H1 (cell line): ENCODE measurements at regions not wholly inside any gene's neighbourhood (a gene's known extent, or its start where the extent isn't known, plus 50 kb on each side); places are given as distances from the start of the nearest gene placed in this dataset.

Experiments
- CTCF ChIA-PET: fragments of 300-600 bp; sonication (Branson Sonifier 250); formaldehyde crosslinking; loops from one replicate; lab custom pipeline; 2021; ENCODE audit not compliant: partially characterized antibody; lab: Charles Lee
- POLR2A ChIA-PET: fragments of 300-600 bp; sonication (Branson Sonifier 250); formaldehyde crosslinking; loops from one replicate; lab custom pipeline; 2021; ENCODE audit warnings: inconsistent platforms; ENCODE audit not compliant: partially characterized antibody; lab: Charles Lee
- DNase-seq, 2 experiments: peaks; one replicate each; pipeline versions ENCODE4 v3.0.0 to v3.0.0-alpha.2; 2010 to 2022; ENCODE audit warnings: low spot score in 2 of 2, low read depth in 1 of 2, mixed read lengths in 1 of 2
- FAIRE-seq: peaks from 2 replicates; lab custom pipeline; 2011; peaks lifted over from hg19 to GRCh38; lab: Jason Lieb, UNC
- H2AFZ ChIP-seq: 2 replicates; pipeline ENCODE4 v1.8.1; 2012; ENCODE audit warnings: low read length, inconsistent platforms
- H2AK5ac ChIP-seq: 2 replicates; pipeline ENCODE4 v1.6.1; 2013; ENCODE audit warnings: low read depth, low read length
- H2BK120ac ChIP-seq: replicated peaks from 2 replicates; pipeline ENCODE3; 2013; ENCODE audit warnings: low read depth, low read length, inconsistent platforms
- H2BK12ac ChIP-seq: 2 replicates; pipeline ENCODE4 v1.6.1; 2013; ENCODE audit warnings: low read depth, low read length
- H2BK15ac ChIP-seq: 2 replicates; pipeline ENCODE4 v1.6.1; 2013; ENCODE audit warnings: low read length
- H2BK20ac ChIP-seq: 2 replicates; pipeline ENCODE4 v1.6.1; 2013; ENCODE audit warnings: low read length
- H2BK5ac ChIP-seq: 2 replicates; pipeline ENCODE4 v1.6.1; 2013; ENCODE audit warnings: low read depth, low read length
- H3K14ac ChIP-seq: 2 replicates; pipeline ENCODE4 v1.6.1; 2013; ENCODE audit warnings: inconsistent platforms; ENCODE audit not compliant: insufficient read length
- H3K18ac ChIP-seq: 2 replicates; pipeline ENCODE4 v1.6.1; 2013; ENCODE audit warnings: low read length; ENCODE audit errors: extremely low read depth
- H3K23ac ChIP-seq: 2 replicates; pipeline ENCODE4 v1.6.1; 2013; ENCODE audit warnings: inconsistent platforms; ENCODE audit not compliant: insufficient read length
- H3K23me2 ChIP-seq: 2 replicates; pipeline ENCODE4 v1.6.1; 2013; ENCODE audit warnings: low read depth, low read length
- H3K27ac ChIP-seq: 2 replicates; pipeline ENCODE4 v1.6.1; 2011; ENCODE audit warnings: low read depth, low read length, inconsistent platforms
- H3K27me3 ChIP-seq, 4 experiments: replicated peaks in 1 of 4; 1 replicate in 1 of 4; 2 replicates in 3 of 4; pipeline versions ENCODE4 v1.6.1 to v1.8.1; 2011 to 2013; ENCODE audit warnings: low read length in 3 of 4, mild to moderate bottlenecking in 3 of 4, inconsistent platforms in 2 of 4, mixed read lengths in 2 of 4, moderate library complexity in 1 of 4; ENCODE audit not compliant: control insufficient read depth in 3 of 4, insufficient read depth in 3 of 4; ENCODE audit errors: extremely low read depth in 1 of 4
- H3K36me3 ChIP-seq, 4 experiments: 2 replicates each; pipeline versions ENCODE4 v1.6.1 to v1.8.1; 2011 to 2013; ENCODE audit warnings: mild to moderate bottlenecking in 4 of 4, low read length in 3 of 4, moderate library complexity in 2 of 4, control low read depth in 1 of 4, inconsistent platforms in 1 of 4; ENCODE audit not compliant: insufficient read depth in 4 of 4, control insufficient read depth in 2 of 4
- H3K4ac ChIP-seq: replicated peaks from 2 replicates; pipeline ENCODE3; 2013; ENCODE audit warnings: low read length, low read depth, mixed read lengths, inconsistent platforms; ENCODE audit not compliant: insufficient read length
- H3K4me1 ChIP-seq, 4 experiments: replicated peaks in 1 of 4; 1 replicate in 1 of 4; 2 replicates in 3 of 4; pipeline versions ENCODE4 v1.6.1 to v1.8.1; 2011 to 2013; ENCODE audit warnings: low read length in 3 of 4, inconsistent platforms in 2 of 4, mixed read lengths in 1 of 4; ENCODE audit not compliant: insufficient read depth in 4 of 4, control insufficient read depth in 3 of 4
- H3K4me2 ChIP-seq, 2 experiments: 2 replicates each; pipeline versions ENCODE4 v1.6.1 to v1.8.1; 2011 to 2013; ENCODE audit warnings: low read depth in 2 of 2, low read length in 2 of 2, control low read depth in 1 of 2, inconsistent platforms in 1 of 2, mild to moderate bottlenecking in 1 of 2; ENCODE audit not compliant: insufficient read depth in 1 of 2
- H3K4me3 ChIP-seq, 4 experiments: fragments of 200-600, 300-600 bp in 1 of 4; sonication (generic), shearing (Covaris generic), sonication (Bioruptor Twin) in 1 of 4; 2 replicates each; pipeline versions ENCODE4 v1.5.1 to v1.8.1; 2011 to 2016; ENCODE audit warnings: low read length in 4 of 4, low read depth in 3 of 4, control low read depth in 2 of 4, inconsistent platforms in 2 of 4, mild to moderate bottlenecking in 2 of 4, mixed read lengths in 1 of 4, moderate library complexity in 1 of 4; ENCODE audit not compliant: insufficient read depth in 2 of 4; ENCODE audit errors: extremely low read depth in 1 of 4
- H3K56ac ChIP-seq: replicated peaks from 2 replicates; pipeline ENCODE3; 2013; ENCODE audit warnings: low read depth, mild to moderate bottlenecking, mixed read lengths, low read length, inconsistent platforms; ENCODE audit not compliant: insufficient read length
- H3K79me1 ChIP-seq: 2 replicates; pipeline ENCODE4 v1.6.1; 2013; ENCODE audit warnings: low read depth, low read length, control low read depth
- H3K79me2 ChIP-seq, 2 experiments: 2 replicates each; pipeline versions ENCODE4 v1.6.1 to v1.8.1; 2012 to 2013; ENCODE audit warnings: low read length in 2 of 2, mild to moderate bottlenecking in 2 of 2, inconsistent platforms in 1 of 2; ENCODE audit not compliant: insufficient read depth in 2 of 2, control insufficient read depth in 1 of 2
- H3K9ac ChIP-seq, 4 experiments: replicated peaks in 1 of 4; 1 replicate in 1 of 4; 2 replicates in 3 of 4; pipeline versions ENCODE4 v1.6.1 to v1.8.1; 2011 to 2013; ENCODE audit warnings: low read depth in 3 of 4, low read length in 3 of 4, control low read depth in 2 of 4, mild to moderate bottlenecking in 2 of 4, moderate library complexity in 2 of 4, inconsistent platforms in 1 of 4; ENCODE audit errors: extremely low read depth in 1 of 4
- H3K9me3 ChIP-seq, 2 experiments: 2 replicates each; pipeline versions ENCODE4 v1.6.1 to v1.8.1; 2012 to 2013; ENCODE audit warnings: mild to moderate bottlenecking in 2 of 2, moderate library complexity in 2 of 2, control low read depth in 1 of 2, inconsistent platforms in 1 of 2, low read depth in 1 of 2, low read length in 1 of 2, mixed read lengths in 1 of 2; ENCODE audit not compliant: insufficient read depth in 2 of 2
- H4K20me1 ChIP-seq, 2 experiments: replicated peaks in 1 of 2; 2 replicates each; pipeline versions ENCODE3 to v1.8.1; 2011 to 2013; ENCODE audit warnings: inconsistent platforms in 2 of 2, low read length in 2 of 2, mild to moderate bottlenecking in 1 of 2; ENCODE audit not compliant: insufficient read depth in 2 of 2, control insufficient read depth in 1 of 2
- H4K5ac ChIP-seq: 2 replicates; pipeline ENCODE4 v1.6.1; 2013; ENCODE audit warnings: low read length, low read depth, mixed read lengths, inconsistent platforms; ENCODE audit not compliant: insufficient read length
- H4K8ac ChIP-seq: 2 replicates; pipeline ENCODE4 v1.8.0; 2013; ENCODE audit warnings: mild to moderate bottlenecking, moderate library complexity, low read length, inconsistent platforms; ENCODE audit not compliant: insufficient read depth; ENCODE audit errors: extremely low read depth
- H4K91ac ChIP-seq: replicated peaks from 2 replicates; pipeline ENCODE3; 2013; ENCODE audit warnings: low read length, mixed read lengths, inconsistent platforms; ENCODE audit not compliant: insufficient read length
- BCL11A ChIP-seq, 2 experiments: IDR thresholded peaks; one replicate each; pipeline ENCODE4 v1.6.1; 2011; ENCODE audit warnings: low read depth in 2 of 2, low read length in 2 of 2, mild to moderate bottlenecking in 2 of 2
- CBX5 ChIP-seq: fragments of 300-800, 300-1000 bp; sonication (generic); IDR thresholded peaks from 2 replicates; pipeline ENCODE4 v1.7.1; 2016; ENCODE audit warnings: antibody characterized with exemption, low read length, low read depth
- CREB1 ChIP-seq: IDR thresholded peaks from 2 replicates; pipeline ENCODE4 v1.6.1; 2012; ENCODE audit warnings: inconsistent platforms
- FOSL1 ChIP-seq: IDR thresholded peaks from 2 replicates; pipeline ENCODE4 v1.6.1; 2011; ENCODE audit warnings: mild to moderate bottlenecking, low read depth, low read length, moderate library complexity; ENCODE audit not compliant: insufficient read depth
- GTF2F1 ChIP-seq: IDR thresholded peaks from 2 replicates; pipeline ENCODE4 v1.6.1; 2012; ENCODE audit warnings: low read depth, low read length, improper control_type of control experiment, borderline replicate concordance
- HDAC2 ChIP-seq, 2 experiments: fragments of 300-600 bp in 1 of 2; sonication (generic) in 1 of 2; IDR thresholded peaks; 2 replicates each; pipeline ENCODE4 v1.6.1; 2011 to 2012; ENCODE audit warnings: low read depth in 2 of 2, low read length in 2 of 2, mild to moderate bottlenecking in 2 of 2, moderate library complexity in 2 of 2, borderline replicate concordance in 1 of 2, inconsistent platforms in 1 of 2
- JUN ChIP-seq: IDR thresholded peaks from 2 replicates; pipeline ENCODE4 v1.6.1; 2011; ENCODE audit warnings: low read depth, mild to moderate bottlenecking, improper control_type of control experiment, low read length
- RBBP5 ChIP-seq: IDR thresholded peaks from 2 replicates; pipeline ENCODE4 v1.7.1; 2012; ENCODE audit warnings: low read depth, mild to moderate bottlenecking, inconsistent platforms, low read length, moderate library complexity, borderline replicate concordance
- RFX5 ChIP-seq: IDR thresholded peaks from 2 replicates; pipeline ENCODE4 v1.6.1; 2011; ENCODE audit warnings: low read depth, low read length, improper control_type of control experiment, borderline replicate concordance
- RXRA ChIP-seq: IDR thresholded peaks from 2 replicates; pipeline ENCODE4 v1.6.1; 2011; ENCODE audit warnings: low read depth, mild to moderate bottlenecking, low read length, moderate library complexity; ENCODE audit not compliant: insufficient read depth
- SIRT6 ChIP-seq: IDR thresholded peaks from one replicate; pipeline ENCODE4 v1.7.1; 2012; ENCODE audit warnings: low read length, inconsistent platforms
- SUZ12 ChIP-seq: fragments of 200-600 bp; sonication (generic); IDR thresholded peaks from 2 replicates; pipeline ENCODE4 v1.6.1; 2012; ENCODE audit warnings: mild to moderate bottlenecking, inconsistent platforms, low read length, moderate library complexity, mixed read lengths
- TCF12 ChIP-seq: IDR thresholded peaks from 2 replicates; pipeline ENCODE4 v1.6.1; 2011; ENCODE audit warnings: low read depth, mild to moderate bottlenecking, low read length
- WGBS, 2 experiments: shearing (Covaris generic) in 1 of 2; methylation state at CpG; one replicate each; pipeline versions ENCODE4 v1.1.6 to v1.1.7; 2013 to 2015; ENCODE audit warnings: low lambda C conversion rate in 2 of 2, mixed read lengths in 2 of 2, inconsistent platforms in 1 of 2, low coverage in 1 of 2, missing lambda C conversion rate in 1 of 2; ENCODE audit not compliant: insufficient replicate concordance in 2 of 2, insufficient coverage in 1 of 2, insufficient read length in 1 of 2; ENCODE audit errors: extremely low coverage in 1 of 2, missing lambda C conversion rate in 1 of 2; 5-methylcytosine and 5-hydroxymethylcytosine counted together

GRCh38 chr6:6806844-6807518 is 218.5 kb downstream of the LY86 start:
- H3K79me2 ChIP-seq, result no peaks in the 10 kb centered on the region
- H2AFZ ChIP-seq, result no peak overlapping the region
- WGBS, 2 experiments, result 88% methylated on average over 12 of the region's 12 CpGs; no CpG with 5 or more reads in 1 of the 2 experiments
- no peaks in the 10 kb centered on the region for H4K20me1 ChIP-seq
- no peak overlapping the region for H2AK5ac ChIP-seq
- H3K4me3 ChIP-seq, result no peak overlapping the region
- no peaks in the 10 kb centered on the region for H3K23me2 ChIP-seq
- H3K4me1 ChIP-seq, result peaks cover 2 to 4% (median 3%) of the 10 kb centered on the region in 4 experiments; a peak in 6 of 7 replicates
- H3K14ac ChIP-seq, result no peak overlapping the region
- no peak overlapping the region for H4K91ac ChIP-seq
- H2BK15ac ChIP-seq, result no peak overlapping the region
- no peaks in the 10 kb centered on the region for H3K9me3 ChIP-seq
- FAIRE-seq, result no peak
- H4K5ac ChIP-seq, result no peak overlapping the region
- H2BK12ac ChIP-seq, result no peak overlapping the region
- no peak for DNase-seq
- no peaks in the 10 kb centered on the region for H3K36me3 ChIP-seq
- no peak overlapping the region for H3K4ac ChIP-seq
- no peak overlapping the region for H3K18ac ChIP-seq
- no peak overlapping the region for H3K23ac ChIP-seq
- no peaks in the 10 kb centered on the region for H3K79me1 ChIP-seq
- no peak overlapping the region for H3K56ac ChIP-seq
- H2BK120ac ChIP-seq, result no peak overlapping the region
- H3K9ac ChIP-seq, result no peak overlapping the region
- no peak overlapping the region for H2BK20ac ChIP-seq
- H3K27ac ChIP-seq, result no peak overlapping the region
- H4K8ac ChIP-seq, result no peak overlapping the region; the same call in 1 of the 2 replicates
- ChIA-PET CTCF (interaction anchor here (1.0 to 4.1 kb wide), 9 partner anchors 15 to 432 kb away, joined by 3 to 11 read pairs (median 4); no protein-coding TSS in a partner anchor), POLR2A (interaction anchor here (0.9 kb wide), 1 partner anchor 10 kb away, joined by 3 read pairs; no protein-coding TSS in a partner anchor)
- H3K27me3 ChIP-seq, result no peaks in the 10 kb centered on the region
- H2BK5ac ChIP-seq, result no peak overlapping the region
- no peak overlapping the region for H3K4me2 ChIP-seq
- TF ChIP-seq RFX5 (no peak), CREB1 (no peak), HDAC2 (IDR thresholded peaks at IDR 0.05; ENCODE audit: borderline replicate concordance in 1 of 2, low read depth in 2 of 2, low read length in 2 of 2) (no peak), RXRA (no peak), GTF2F1 (no peak), RBBP5 (no peak), FOSL1 (no peak), TCF12 (no peak), SUZ12 (no peak), BCL11A (IDR thresholded peaks at IDR 0.05; ENCODE audit: low read depth in 2 of 2, low read length in 2 of 2) (no peak), SIRT6 (no peak), JUN (no peak), CBX5 (no peak)
